HepG2 (cell line): ENCODE measurements at regions not wholly inside any gene's neighbourhood (a gene's known extent, or its start where the extent isn't known, plus 50 kb on each side); places are given as distances from the start of the nearest gene placed in this dataset.
A peak's percentile ranks its signal among the peaks of the same experiment; 100 is the strongest.

ENCODE experiments used
- AGO2 ChIP-seq: fragments of 200-400 bp; formaldehyde crosslinking; optimal IDR thresholded peaks from 2 replicates; pipeline ENCODE3; 2017; ENCODE audit warnings: mild to moderate bottlenecking, low read depth, low read length, moderate library complexity
- GATAD2A ChIP-seq: IDR thresholded peaks from 2 replicates; pipeline ENCODE4 v1.6.1; 2016
- HNF4G ChIP-seq, 2 experiments: sonication (generic) in 1 of 2; formaldehyde crosslinking in 1 of 2; IDR thresholded peaks; 2 replicates each; pipeline versions ENCODE4 v1.4.0 to v1.6.1; 2011 to 2020; ENCODE audit warnings: borderline replicate concordance in 2 of 2, low read depth in 2 of 2, mild to moderate bottlenecking in 2 of 2, low read length in 1 of 2, missing genetic modification reagents in 1 of 2, moderate library complexity in 1 of 2
- NAIF1 ChIP-seq: sonication (generic); formaldehyde crosslinking; IDR thresholded peaks from 2 replicates; pipeline ENCODE4 v1.5.0; 2020; ENCODE audit warnings: mild to moderate bottlenecking, missing genetic modification reagents, borderline replicate concordance
- NONO ChIP-seq, 2 experiments: fragments of 450-650 bp in 1 of 2; sonication (generic) in 1 of 2; formaldehyde crosslinking in 1 of 2; IDR thresholded peaks in 1 of 2; conservative IDR thresholded peaks in 1 of 2; 2 replicates each; pipeline versions ENCODE4 v1.6.1 to v1.8.0; 2017 to 2022; ENCODE audit warnings: mild to moderate bottlenecking in 1 of 2, missing genetic modification reagents in 1 of 2, moderate library complexity in 1 of 2
- RFXAP ChIP-seq: sonication (generic); formaldehyde crosslinking; IDR thresholded peaks from 2 replicates; pipeline ENCODE4 v1.4.0; 2020; ENCODE audit warnings: missing genetic modification reagents, borderline replicate concordance
- SETDB1 ChIP-seq: sonication (generic); formaldehyde crosslinking; IDR thresholded peaks from 2 replicates; pipeline ENCODE4 v1.5.1; 2020; ENCODE audit warnings: missing genetic modification reagents, mild to moderate bottlenecking, borderline replicate concordance
- SP4 ChIP-seq: sonication (generic); formaldehyde crosslinking; IDR thresholded peaks from 2 replicates; pipeline ENCODE4 v1.8.1; 2023; ENCODE audit warnings: mild to moderate bottlenecking, missing genetic modification reagents
- TBX2 ChIP-seq: sonication (generic); formaldehyde crosslinking; IDR thresholded peaks from 2 replicates; pipeline ENCODE4 v1.5.0; 2020; ENCODE audit warnings: missing genetic modification reagents, mild to moderate bottlenecking, borderline replicate concordance
- ZNF225 ChIP-seq: sonication (generic); formaldehyde crosslinking; IDR thresholded peaks from 2 replicates; pipeline ENCODE4 v1.4.0; 2020; ENCODE audit warnings: mild to moderate bottlenecking, missing genetic modification reagents
- TF ChIP-seq, protein P1 (sequence below): sonication (generic); formaldehyde crosslinking; IDR thresholded peaks from 2 replicates; pipeline ENCODE4 v1.4.0; 2020; ENCODE audit warnings: missing genetic modification reagents
- TF ChIP-seq, protein P2 (sequence below): sonication (generic); IDR thresholded peaks from 2 replicates; pipeline ENCODE4 v1.6.1; 2016; ENCODE audit warnings: low read depth, borderline replicate concordance
- TF ChIP-seq, protein P3 (sequence below): IDR thresholded peaks from 2 replicates; pipeline ENCODE4 v1.6.1; 2016; ENCODE audit warnings: low read depth
- TF ChIP-seq, protein P4 (sequence below): sonication (generic); formaldehyde crosslinking; IDR thresholded peaks from 2 replicates; pipeline ENCODE4 v1.5.0; 2020; ENCODE audit warnings: mild to moderate bottlenecking, missing genetic modification reagents
- TF ChIP-seq, protein P5 (sequence below): sonication (generic); formaldehyde crosslinking; IDR thresholded peaks from 2 replicates; pipeline ENCODE4 v1.4.0; 2020; ENCODE audit warnings: missing genetic modification reagents
- TF ChIP-seq, protein P6 (sequence below): sonication (generic); formaldehyde crosslinking; conservative IDR thresholded peaks from 2 replicates; pipeline ENCODE4 v1.8.1; 2023; ENCODE audit warnings: missing genetic modification reagents
- TF ChIP-seq, protein P7 (sequence below): IDR thresholded peaks from 2 replicates; pipeline ENCODE4 v1.6.1; 2016; ENCODE audit warnings: missing genetic modification reagents, missing compliant biosample characterization

DNA sequence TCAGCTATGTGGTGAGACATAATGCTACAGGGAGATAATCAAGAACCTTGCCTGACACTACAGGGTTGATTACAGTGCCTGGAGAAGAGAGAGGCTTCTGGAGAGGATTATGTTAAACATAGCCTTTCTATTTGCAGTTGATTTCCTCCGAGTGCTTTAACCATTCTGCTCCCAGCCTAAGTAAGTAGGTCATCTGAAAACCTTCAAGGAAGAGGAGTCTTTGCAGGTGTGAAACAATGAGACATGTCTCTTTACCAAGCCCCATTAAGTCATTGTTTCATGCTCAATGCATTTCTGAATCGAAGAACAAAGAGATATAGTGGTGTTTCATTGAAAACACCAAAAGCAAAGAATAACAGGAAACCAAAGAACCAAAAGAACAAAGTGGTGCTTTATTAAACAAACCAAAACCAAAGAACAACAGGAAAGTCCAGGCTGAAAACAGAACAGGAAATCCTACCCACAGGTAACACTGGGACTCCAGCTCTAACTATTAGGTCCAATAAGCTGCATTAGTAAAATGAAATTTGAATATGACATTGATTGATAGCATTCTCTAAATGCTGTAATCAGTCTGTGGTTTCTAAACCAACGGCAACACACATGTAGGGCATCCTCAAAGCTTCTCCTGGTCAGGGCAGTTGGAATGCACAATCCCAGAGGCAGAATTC, 113.3 kb upstream of the SPATA31D4 start (continued):
- TF ChIP-seq, protein P1, sequence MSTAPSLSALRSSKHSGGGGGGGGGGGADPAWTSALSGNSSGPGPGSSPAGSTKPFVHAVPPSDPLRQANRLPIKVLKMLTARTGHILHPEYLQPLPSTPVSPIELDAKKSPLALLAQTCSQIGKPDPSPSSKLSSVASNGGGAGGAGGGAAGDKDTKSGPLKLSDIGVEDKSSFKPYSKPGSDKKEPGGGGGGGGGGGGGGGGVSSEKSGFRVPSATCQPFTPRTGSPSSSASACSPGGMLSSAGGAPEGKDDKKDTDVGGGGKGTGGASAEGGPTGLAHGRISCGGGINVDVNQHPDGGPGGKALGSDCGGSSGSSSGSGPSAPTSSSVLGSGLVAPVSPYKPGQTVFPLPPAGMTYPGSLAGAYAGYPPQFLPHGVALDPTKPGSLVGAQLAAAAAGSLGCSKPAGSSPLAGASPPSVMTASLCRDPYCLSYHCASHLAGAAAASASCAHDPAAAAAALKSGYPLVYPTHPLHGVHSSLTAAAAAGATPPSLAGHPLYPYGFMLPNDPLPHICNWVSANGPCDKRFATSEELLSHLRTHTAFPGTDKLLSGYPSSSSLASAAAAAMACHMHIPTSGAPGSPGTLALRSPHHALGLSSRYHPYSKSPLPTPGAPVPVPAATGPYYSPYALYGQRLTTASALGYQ: peak; percentile 11; the same call in 1 of the 2 replicates
- TF ChIP-seq, protein P2, sequence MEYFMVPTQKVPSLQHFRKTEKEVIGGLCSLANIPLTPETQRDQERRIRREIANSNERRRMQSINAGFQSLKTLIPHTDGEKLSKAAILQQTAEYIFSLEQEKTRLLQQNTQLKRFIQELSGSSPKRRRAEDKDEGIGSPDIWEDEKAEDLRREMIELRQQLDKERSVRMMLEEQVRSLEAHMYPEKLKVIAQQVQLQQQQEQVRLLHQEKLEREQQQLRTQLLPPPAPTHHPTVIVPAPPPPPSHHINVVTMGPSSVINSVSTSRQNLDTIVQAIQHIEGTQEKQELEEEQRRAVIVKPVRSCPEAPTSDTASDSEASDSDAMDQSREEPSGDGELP: no peak
- TF ChIP-seq NAIF1 (no peak), HNF4G (IDR thresholded peaks at IDR 0.05; ENCODE audit: borderline replicate concordance, low read depth, low read length) (no peak), HNF4G (CRISPR knock-in tag; IDR thresholded peaks at IDR 0.05; ENCODE audit: borderline replicate concordance, low read depth) (no peak), NONO (IDR thresholded peaks at IDR 0.05) (no peak), NONO (CRISPR knock-in tag; conservative IDR thresholded peaks at IDR 0.05) (no peak), TBX2 (CRISPR knock-in tag) (peak; percentile 74; the same call in 1 of the 2 replicates), SP4 (CRISPR knock-in tag) (no peak), GATAD2A (0 out of 2 replicates have a peak, but pooled peaks have one; percentile 24), SETDB1 (CRISPR knock-in tag) (no peak), RFXAP (CRISPR knock-in tag) (no peak), ZNF225 (CRISPR knock-in tag) (no peak), AGO2 (no peak)
- TF ChIP-seq, protein P3, sequence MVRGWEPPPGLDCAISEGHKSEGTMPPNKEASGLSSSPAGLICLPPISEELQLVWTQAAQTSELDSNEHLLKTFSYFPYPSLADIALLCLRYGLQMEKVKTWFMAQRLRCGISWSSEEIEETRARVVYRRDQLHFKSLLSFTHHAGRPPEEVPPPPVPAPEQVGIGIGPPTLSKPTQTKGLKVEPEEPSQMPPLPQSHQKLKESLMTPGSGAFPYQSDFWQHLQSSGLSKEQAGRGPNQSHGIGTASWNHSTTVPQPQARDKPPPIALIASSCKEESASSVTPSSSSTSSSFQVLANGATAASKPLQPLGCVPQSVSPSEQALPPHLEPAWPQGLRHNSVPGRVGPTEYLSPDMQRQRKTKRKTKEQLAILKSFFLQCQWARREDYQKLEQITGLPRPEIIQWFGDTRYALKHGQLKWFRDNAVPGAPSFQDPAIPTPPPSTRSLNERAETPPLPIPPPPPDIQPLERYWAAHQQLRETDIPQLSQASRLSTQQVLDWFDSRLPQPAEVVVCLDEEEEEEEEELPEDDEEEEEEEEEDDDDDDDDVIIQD: no peak
- TF ChIP-seq, protein P4, sequence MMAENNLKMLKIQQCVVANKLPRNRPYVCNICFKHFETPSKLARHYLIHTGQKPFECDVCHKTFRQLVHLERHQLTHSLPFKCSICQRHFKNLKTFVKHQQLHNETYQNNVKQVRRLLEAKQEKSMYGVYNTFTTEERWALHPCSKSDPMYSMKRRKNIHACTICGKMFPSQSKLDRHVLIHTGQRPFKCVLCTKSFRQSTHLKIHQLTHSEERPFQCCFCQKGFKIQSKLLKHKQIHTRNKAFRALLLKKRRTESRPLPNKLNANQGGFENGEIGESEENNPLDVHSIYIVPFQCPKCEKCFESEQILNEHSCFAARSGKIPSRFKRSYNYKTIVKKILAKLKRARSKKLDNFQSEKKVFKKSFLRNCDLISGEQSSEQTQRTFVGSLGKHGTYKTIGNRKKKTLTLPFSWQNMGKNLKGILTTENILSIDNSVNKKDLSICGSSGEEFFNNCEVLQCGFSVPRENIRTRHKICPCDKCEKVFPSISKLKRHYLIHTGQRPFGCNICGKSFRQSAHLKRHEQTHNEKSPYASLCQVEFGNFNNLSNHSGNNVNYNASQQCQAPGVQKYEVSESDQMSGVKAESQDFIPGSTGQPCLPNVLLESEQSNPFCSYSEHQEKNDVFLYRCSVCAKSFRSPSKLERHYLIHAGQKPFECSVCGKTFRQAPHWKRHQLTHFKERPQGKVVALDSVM (CRISPR knock-in tag): no peak
- TF ChIP-seq, protein P5, sequence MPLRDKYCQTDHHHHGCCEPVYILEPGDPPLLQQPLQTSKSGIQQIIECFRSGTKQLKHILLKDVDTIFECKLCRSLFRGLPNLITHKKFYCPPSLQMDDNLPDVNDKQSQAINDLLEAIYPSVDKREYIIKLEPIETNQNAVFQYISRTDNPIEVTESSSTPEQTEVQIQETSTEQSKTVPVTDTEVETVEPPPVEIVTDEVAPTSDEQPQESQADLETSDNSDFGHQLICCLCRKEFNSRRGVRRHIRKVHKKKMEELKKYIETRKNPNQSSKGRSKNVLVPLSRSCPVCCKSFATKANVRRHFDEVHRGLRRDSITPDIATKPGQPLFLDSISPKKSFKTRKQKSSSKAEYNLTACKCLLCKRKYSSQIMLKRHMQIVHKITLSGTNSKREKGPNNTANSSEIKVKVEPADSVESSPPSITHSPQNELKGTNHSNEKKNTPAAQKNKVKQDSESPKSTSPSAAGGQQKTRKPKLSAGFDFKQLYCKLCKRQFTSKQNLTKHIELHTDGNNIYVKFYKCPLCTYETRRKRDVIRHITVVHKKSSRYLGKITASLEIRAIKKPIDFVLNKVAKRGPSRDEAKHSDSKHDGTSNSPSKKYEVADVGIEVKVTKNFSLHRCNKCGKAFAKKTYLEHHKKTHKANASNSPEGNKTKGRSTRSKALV: no peak
- TF ChIP-seq, protein P6, sequence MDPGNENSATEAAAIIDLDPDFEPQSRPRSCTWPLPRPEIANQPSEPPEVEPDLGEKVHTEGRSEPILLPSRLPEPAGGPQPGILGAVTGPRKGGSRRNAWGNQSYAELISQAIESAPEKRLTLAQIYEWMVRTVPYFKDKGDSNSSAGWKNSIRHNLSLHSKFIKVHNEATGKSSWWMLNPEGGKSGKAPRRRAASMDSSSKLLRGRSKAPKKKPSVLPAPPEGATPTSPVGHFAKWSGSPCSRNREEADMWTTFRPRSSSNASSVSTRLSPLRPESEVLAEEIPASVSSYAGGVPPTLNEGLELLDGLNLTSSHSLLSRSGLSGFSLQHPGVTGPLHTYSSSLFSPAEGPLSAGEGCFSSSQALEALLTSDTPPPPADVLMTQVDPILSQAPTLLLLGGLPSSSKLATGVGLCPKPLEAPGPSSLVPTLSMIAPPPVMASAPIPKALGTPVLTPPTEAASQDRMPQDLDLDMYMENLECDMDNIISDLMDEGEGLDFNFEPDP (CRISPR knock-in tag): no peak
- TF ChIP-seq, protein P7, sequence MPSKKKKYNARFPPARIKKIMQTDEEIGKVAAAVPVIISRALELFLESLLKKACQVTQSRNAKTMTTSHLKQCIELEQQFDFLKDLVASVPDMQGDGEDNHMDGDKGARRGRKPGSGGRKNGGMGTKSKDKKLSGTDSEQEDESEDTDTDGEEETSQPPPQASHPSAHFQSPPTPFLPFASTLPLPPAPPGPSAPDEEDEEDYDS (CRISPR knock-in tag): no peak
